Loucy (cell line): ENCODE measurements at regions not wholly inside any gene's neighbourhood (a gene's known extent, or its start where the extent isn't known, plus 50 kb on each side); places are given as distances from the start of the nearest gene placed in this dataset.

Source experiments
- CTCF ChIP-seq: fragments of 200-600 bp; sonication (generic); conservative IDR thresholded peaks from 2 replicates; pipeline ENCODE4 v1.5.1; 2014; ENCODE audit warnings: mild to moderate bottlenecking, antibody characterized with exemption, low read length
- EZH2phosphoT487 ChIP-seq: fragments of 200-600 bp; IDR thresholded peaks from 2 replicates; pipeline ENCODE4 v1.6.1; 2018; ENCODE audit warnings: antibody characterized with exemption, mild to moderate bottlenecking, moderate library complexity, borderline replicate concordance

GRCh38 chr15:96627031-96627568 lies 296.6 kb downstream of the NR2F2 start:
- TF ChIP-seq CTCF (no peak), EZH2phosphoT487 (no peak)
